ENCODE measurements at regions not wholly inside any gene's neighbourhood (a gene's known extent, or its start where the extent isn't known, plus 50 kb on each side); places are given as distances from the start of the nearest gene placed in this dataset.

GRCh38 chr6:19322691-19323485 is 514.3 kb upstream of the ID4 start:
- TF ChIP-seq CTCF (IDR thresholded peaks at IDR 0.05; ENCODE audit: unreplicated experiment in 3 of 3), result no peak
- H3K36me3 Mint-ChIP-seq (ENCODE audit: low read depth), result no peaks in the 10 kb centered on the region
- no peaks in the 10 kb centered on the region for H3K9me3 Mint-ChIP-seq

GRCh38 chr6:19324376-19324775 is 512.8 kb upstream of the ID4 start:
- H3K9me3 Mint-ChIP-seq, result no peaks in the 10 kb centered on the region
- TF ChIP-seq CTCF (IDR thresholded peaks at IDR 0.05; ENCODE audit: unreplicated experiment in 3 of 3), result no peak

More at GRCh38 chr6:19322691-19323485, 514.3 kb upstream of the ID4 start:
- Mint-ChIP-seq H3K4me1 (peaks cover 45% of the 10 kb centered on the region), H3K4me3 (no peak overlapping the region), H3K27me3 (ENCODE audit: low read depth) (no peaks in the 10 kb centered on the region), H3K27ac (no peak overlapping the region)

GRCh38 chr6:19325335-19325789 is 511.8 kb upstream of the ID4 start:
- Mint-ChIP-seq H3K27ac (peak overlapping the region in 2 of 3 experiments; percentile 50 to 74), H3K4me1 (peaks cover 51% of the 10 kb centered on the region), H3K36me3 (ENCODE audit: low read depth) (no peaks in the 10 kb centered on the region), H3K4me3 (no peak overlapping the region), H3K27me3 (ENCODE audit: low read depth) (no peaks in the 10 kb centered on the region), H3K9me3 (no peaks in the 10 kb centered on the region)
- TF ChIP-seq CTCF (IDR thresholded peaks at IDR 0.05; ENCODE audit: unreplicated experiment in 3 of 3), result no peak

More at GRCh38 chr6:19324376-19324775, 512.8 kb upstream of the ID4 start:
- no peak overlapping the region for H3K4me3 Mint-ChIP-seq
- peak overlapping the region in 2 of 3 experiments; percentile 71 to 74 for H3K27ac Mint-ChIP-seq
- peaks cover 51% of the 10 kb centered on the region for H3K4me1 Mint-ChIP-seq
- no peaks in the 10 kb centered on the region for H3K36me3 Mint-ChIP-seq (ENCODE audit: low read depth)
- H3K27me3 Mint-ChIP-seq (ENCODE audit: low read depth), result no peaks in the 10 kb centered on the region

- Mint-ChIP-seq H3K36me3 (ENCODE audit: low read depth) (no peaks in the 10 kb centered on the region), H3K9me3 (no peaks in the 10 kb centered on the region), H3K27me3 (ENCODE audit: low read depth) (no peaks in the 10 kb centered on the region), H3K27ac (peak overlapping the region; percentile 61 to 74 (median 73)), H3K4me1 (peaks cover 40% of the 10 kb centered on the region), H3K4me3 (no peak overlapping the region)
- no peak for TF ChIP-seq CTCF (IDR thresholded peaks at IDR 0.05; ENCODE audit: unreplicated experiment in 3 of 3)
Measured at GRCh38 chr6:19327241-19327640, 509.9 kb upstream of the ID4 start.

DNA sequence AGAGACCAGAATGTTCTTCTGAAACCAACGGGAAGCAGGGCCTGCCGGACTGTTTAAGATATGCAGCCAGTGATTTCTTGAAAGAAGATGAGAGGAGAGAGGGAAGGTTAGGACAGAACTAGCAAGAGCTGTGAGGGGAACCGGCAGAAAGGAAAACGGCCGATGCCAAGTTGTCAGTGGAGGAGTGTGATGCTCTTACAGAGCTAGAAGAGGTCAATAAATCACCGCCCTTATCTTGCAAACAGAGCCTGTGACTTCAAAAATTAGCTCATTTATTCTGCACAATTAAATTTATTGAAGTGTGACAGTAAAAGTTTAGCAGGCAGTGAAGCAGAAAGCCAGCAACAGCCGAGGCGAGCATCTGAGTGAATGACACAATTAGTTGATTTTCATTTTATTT is 509.5 kb upstream of the ID4 start:
- H3K4me1 Mint-ChIP-seq, result peaks cover 41% of the 10 kb centered on the region
- H3K4me3 Mint-ChIP-seq, result no peak overlapping the region
- H3K9me3 Mint-ChIP-seq, result no peaks in the 10 kb centered on the region
- no peaks in the 10 kb centered on the region for H3K27me3 Mint-ChIP-seq (ENCODE audit: low read depth)
- TF ChIP-seq CTCF (IDR thresholded peaks at IDR 0.05; ENCODE audit: unreplicated experiment in 3 of 3), result no peak
- peak overlapping the region; percentile 61 to 74 (median 73) for H3K27ac Mint-ChIP-seq
- no peaks in the 10 kb centered on the region for H3K36me3 Mint-ChIP-seq (ENCODE audit: low read depth)

- Mint-ChIP-seq H3K9me3 (no peaks in the 10 kb centered on the region), H3K36me3 (ENCODE audit: low read depth) (no peaks in the 10 kb centered on the region), H3K4me3 (no peak overlapping the region), H3K27ac (peak overlapping the region in 1 of 3 experiments; percentile 47), H3K27me3 (ENCODE audit: low read depth) (no peaks in the 10 kb centered on the region), H3K4me1 (peaks cover 43% of the 10 kb centered on the region)
- no peak for TF ChIP-seq CTCF (IDR thresholded peaks at IDR 0.05; ENCODE audit: unreplicated experiment in 3 of 3)
Measured at GRCh38 chr6:19329078-19329477, 508.1 kb upstream of the ID4 start.

All from nephron (organoid).